CD4-positive, CD25-positive, alpha-beta regulatory T cell (primary cell): ENCODE measurements at regions not wholly inside any gene's neighbourhood (a gene's known extent, or its start where the extent isn't known, plus 50 kb on each side); places are given as distances from the start of the nearest gene placed in this dataset.

Source experiments
- ATAC-seq, 2 donors: fragments of 150-1000 bp; cut with Tn5 transposase; one replicate each; pipeline ENCODE4 v1.10.0; 2021; ENCODE audit warnings: low read depth in 2 of 2, moderate number of reproducible peaks in 2 of 2, moderate library complexity in 1 of 2
- DNase-seq, 3 donors: peaks; one replicate each; pipeline versions ENCODE4 v3.0.0 to v3.0.0-alpha.2; 2012 to 2022; ENCODE audit warnings: mixed read lengths in 1 of 3
- H3K27ac ChIP-seq: one replicate; pipeline ENCODE4 v1.7.0; 2013; ENCODE audit warnings: mild to moderate bottlenecking, low read length; ENCODE audit not compliant: insufficient read depth, poor library complexity, severe bottlenecking
- H3K27me3 ChIP-seq: one replicate; pipeline ENCODE4 v1.7.0; 2013; ENCODE audit warnings: low read length; ENCODE audit not compliant: control insufficient read depth, insufficient read depth
- H3K36me3 ChIP-seq: one replicate; pipeline ENCODE4 v1.7.0; 2013; ENCODE audit warnings: mild to moderate bottlenecking, low read length, moderate library complexity; ENCODE audit not compliant: control insufficient read depth, insufficient read depth
- H3K4me1 ChIP-seq: 2 replicates; pipeline ENCODE4 v1.7.0; 2013; ENCODE audit warnings: mild to moderate bottlenecking, low read length; ENCODE audit not compliant: insufficient read depth, control insufficient read depth, poor library complexity, severe bottlenecking
- H3K4me3 ChIP-seq: one replicate; pipeline ENCODE4 v1.7.0; 2013; ENCODE audit warnings: low read depth, mild to moderate bottlenecking, low read length, moderate library complexity
- H3K9me3 ChIP-seq, 2 experiments: 1 replicate in 1 of 2; 2 replicates in 1 of 2; pipeline ENCODE4 v1.7.0; 2013; ENCODE audit warnings: low read length in 2 of 2, mild to moderate bottlenecking in 1 of 2, moderate library complexity in 1 of 2; ENCODE audit not compliant: control insufficient read depth in 2 of 2
- H3K27ac Mint-ChIP-seq, 3 donors: one replicate each; pipeline ENCODE4 v1.8.0; 2020 to 2022; ENCODE audit warnings: mild to moderate bottlenecking in 3 of 3, mixed read lengths in 3 of 3, moderate library complexity in 2 of 3
- H3K27me3 Mint-ChIP-seq: one replicate; pipeline ENCODE4 v1.8.0; 2022; ENCODE audit warnings: mild to moderate bottlenecking, mixed read lengths
- H3K36me3 Mint-ChIP-seq: one replicate; pipeline ENCODE4 v1.8.0; 2020; ENCODE audit warnings: mixed read lengths
- H3K4me1 Mint-ChIP-seq, 4 donors: one replicate each; pipeline ENCODE4 v1.8.0; 2020 to 2022; ENCODE audit warnings: mixed read lengths in 4 of 4, mild to moderate bottlenecking in 1 of 4
- H3K4me3 Mint-ChIP-seq, 4 donors: one replicate each; pipeline ENCODE4 v1.8.0; 2020 to 2022; ENCODE audit warnings: mild to moderate bottlenecking in 4 of 4, mixed read lengths in 4 of 4, moderate library complexity in 3 of 4
- H3K9me3 Mint-ChIP-seq, 7 donors: one replicate each; pipeline ENCODE4 v1.8.0; 2020 to 2022; ENCODE audit warnings: mixed read lengths in 7 of 7, mild to moderate bottlenecking in 3 of 7, moderate library complexity in 2 of 7

GRCh38 chr4:187464573-187464972 lies 531.0 kb upstream of the ZFP42 start:
- H3K36me3 Mint-ChIP-seq, result no peaks in the 10 kb centered on the region
- no peak overlapping the region for H3K4me3 Mint-ChIP-seq
- Histone ChIP-seq H3K9me3 (peaks cover under 1 to 5% of the 10 kb centered on the region in 2 experiments), H3K4me3 (no peak overlapping the region), H3K4me1 (no peaks in the 10 kb centered on the region), H3K27me3 (no peaks in the 10 kb centered on the region), H3K36me3 (no peaks in the 10 kb centered on the region), H3K27ac (no peak overlapping the region)
- no peak overlapping the region for H3K27ac Mint-ChIP-seq
- peaks cover 4 to 19% (median 10%) of the 10 kb centered on the region in 7 donors for H3K9me3 Mint-ChIP-seq
- no peaks in the 10 kb centered on the region for H3K4me1 Mint-ChIP-seq
- ATAC-seq, result no peak
- DNase-seq, result no peak
- H3K27me3 Mint-ChIP-seq, result no peaks in the 10 kb centered on the region

GRCh38 chr4:187467224-187467623 lies 528.3 kb upstream of the ZFP42 start:
- DNase-seq, result no peak
- Mint-ChIP-seq H3K9me3 (peaks cover 0 to 19% (median 4%) of the 10 kb centered on the region in 7 donors), H3K4me3 (no peak overlapping the region), H3K4me1 (no peaks in the 10 kb centered on the region), H3K27ac (no peak overlapping the region), H3K36me3 (no peaks in the 10 kb centered on the region), H3K27me3 (no peaks in the 10 kb centered on the region)
- Histone ChIP-seq H3K9me3 (peaks cover 0 to 5% of the 10 kb centered on the region in 2 experiments), H3K4me3 (no peak overlapping the region), H3K36me3 (no peaks in the 10 kb centered on the region), H3K27ac (no peak overlapping the region), H3K27me3 (no peaks in the 10 kb centered on the region), H3K4me1 (no peaks in the 10 kb centered on the region)
- no peak for ATAC-seq

GRCh38 chr4:187469627-187470026 lies 525.9 kb upstream of the ZFP42 start:
- Mint-ChIP-seq H3K4me3 (no peak overlapping the region), H3K9me3 (peaks cover 2 to 21% (median 7%) of the 10 kb centered on the region in 7 donors), H3K4me1 (peaks cover 0 to 3% (median 0%) of the 10 kb centered on the region in 4 donors), H3K27me3 (no peaks in the 10 kb centered on the region), H3K36me3 (no peaks in the 10 kb centered on the region), H3K27ac (no peak overlapping the region)
- Histone ChIP-seq H3K4me3 (no peak overlapping the region), H3K36me3 (no peaks in the 10 kb centered on the region), H3K4me1 (no peaks in the 10 kb centered on the region), H3K9me3 (no peaks in the 10 kb centered on the region), H3K27me3 (no peaks in the 10 kb centered on the region), H3K27ac (no peak overlapping the region)
- ATAC-seq (no peak), DNase-seq (no peak)

- H3K4me3 Mint-ChIP-seq, result no peak overlapping the region
- DNase-seq (no peak), ATAC-seq (no peak)
- H3K27me3 Mint-ChIP-seq, result no peaks in the 10 kb centered on the region
- no peaks in the 10 kb centered on the region for H3K4me1 ChIP-seq
- H3K27ac ChIP-seq, result no peak overlapping the region
- peaks cover 0 to 6% (median 0%) of the 10 kb centered on the region in 4 donors for H3K4me1 Mint-ChIP-seq
- H3K27ac Mint-ChIP-seq, result no peak overlapping the region
- no peaks in the 10 kb centered on the region for H3K36me3 Mint-ChIP-seq
- H3K27me3 ChIP-seq, result no peaks in the 10 kb centered on the region
- H3K9me3 Mint-ChIP-seq, result peaks cover 2 to 23% (median 11%) of the 10 kb centered on the region in 7 donors
- H3K9me3 ChIP-seq, result peaks cover 0 to 1% of the 10 kb centered on the region in 2 experiments
- H3K4me3 ChIP-seq, result no peak overlapping the region
- H3K36me3 ChIP-seq, result no peaks in the 10 kb centered on the region
These were observed 525.5 kb upstream of the ZFP42 start for GRCh38 chr4:187470061-187470460.

GRCh38 chr4:187474238-187474637 lies 521.3 kb upstream of the ZFP42 start:
- H3K4me1 ChIP-seq, result no peaks in the 10 kb centered on the region
- H3K9me3 ChIP-seq, result peaks cover 0 to 4% of the 10 kb centered on the region in 2 experiments
- no peak overlapping the region for H3K27ac ChIP-seq
- no peak overlapping the region for H3K27ac Mint-ChIP-seq
- H3K27me3 ChIP-seq, result no peaks in the 10 kb centered on the region
- peaks cover 0 to 6% (median 0%) of the 10 kb centered on the region in 4 donors for H3K4me1 Mint-ChIP-seq
- ATAC-seq (no peak), DNase-seq (no peak)
- H3K36me3 ChIP-seq, result no peaks in the 10 kb centered on the region
- H3K4me3 Mint-ChIP-seq, result no peak overlapping the region
- H3K9me3 Mint-ChIP-seq, result peaks cover 4 to 17% (median 9%) of the 10 kb centered on the region in 7 donors
- no peaks in the 10 kb centered on the region for H3K27me3 Mint-ChIP-seq
- H3K4me3 ChIP-seq, result no peak overlapping the region
- no peaks in the 10 kb centered on the region for H3K36me3 Mint-ChIP-seq

- H3K27me3 ChIP-seq, result no peaks in the 10 kb centered on the region
- Mint-ChIP-seq H3K9me3 (peaks cover 5 to 22% (median 13%) of the 10 kb centered on the region in 7 donors), H3K27ac (no peak overlapping the region), H3K27me3 (no peaks in the 10 kb centered on the region), H3K4me1 (peaks cover 0 to 6% (median 0%) of the 10 kb centered on the region in 4 donors), H3K4me3 (no peak overlapping the region), H3K36me3 (no peaks in the 10 kb centered on the region)
- H3K9me3 ChIP-seq, result peaks cover 0 to 7% of the 10 kb centered on the region in 2 experiments
- no peak overlapping the region for H3K27ac ChIP-seq
- H3K36me3 ChIP-seq, result no peaks in the 10 kb centered on the region
- DNase-seq (no peak), ATAC-seq (no peak)
- no peak overlapping the region for H3K4me3 ChIP-seq
- H3K4me1 ChIP-seq, result no peaks in the 10 kb centered on the region
These were observed 519.7 kb upstream of the ZFP42 start for GRCh38 chr4:187475901-187476300.

- Histone ChIP-seq H3K4me3 (no peak overlapping the region), H3K36me3 (no peaks in the 10 kb centered on the region), H3K27me3 (no peaks in the 10 kb centered on the region), H3K9me3 (peaks cover 0 to 7% of the 10 kb centered on the region in 2 experiments), H3K27ac (no peak overlapping the region), H3K4me1 (no peaks in the 10 kb centered on the region)
- Mint-ChIP-seq H3K27me3 (no peaks in the 10 kb centered on the region), H3K4me1 (peaks cover 0 to 6% (median 0%) of the 10 kb centered on the region in 4 donors), H3K36me3 (no peaks in the 10 kb centered on the region), H3K27ac (no peak overlapping the region), H3K4me3 (no peak overlapping the region), H3K9me3 (peaks cover 5 to 16% (median 7%) of the 10 kb centered on the region in 7 donors)
- DNase-seq (no peak), ATAC-seq (no peak)
These were observed 518.3 kb upstream of the ZFP42 start for GRCh38 chr4:187477224-187477623.

GRCh38 chr4:187478292-187479140 lies 517.1 kb upstream of the ZFP42 start:
- DNase-seq (no peak), ATAC-seq (no peak)
- Mint-ChIP-seq H3K27me3 (no peaks in the 10 kb centered on the region), H3K9me3 (peaks cover 5 to 16% (median 9%) of the 10 kb centered on the region in 7 donors), H3K27ac (no peak overlapping the region), H3K4me1 (peaks cover 0 to 6% (median 0%) of the 10 kb centered on the region in 4 donors), H3K4me3 (no peak overlapping the region), H3K36me3 (no peaks in the 10 kb centered on the region)
- H3K27ac ChIP-seq, result no peak overlapping the region
- no peaks in the 10 kb centered on the region for H3K27me3 ChIP-seq
- peaks cover 0 to 9% of the 10 kb centered on the region in 2 experiments for H3K9me3 ChIP-seq
- H3K4me3 ChIP-seq, result no peak overlapping the region
- no peaks in the 10 kb centered on the region for H3K36me3 ChIP-seq
- H3K4me1 ChIP-seq, result no peaks in the 10 kb centered on the region
